LoVo (cell line): ENCODE measurements at regions not wholly inside any gene's neighbourhood (a gene's known extent, or its start where the extent isn't known, plus 50 kb on each side); places are given as distances from the start of the nearest gene placed in this dataset.
"Not testable (repeated sequence)": the region's sequence is repeated elsewhere in the genome, so short reads cannot be mapped to it uniquely, and the experiment has no call there.

Source experiments
- DNase-seq: peaks from one replicate; pipeline ENCODE4 v3.0.0-alpha.2; 2016; ENCODE audit warnings: low spot score

- DNase-seq = no peak
Measured at GRCh38 chr2:16067444-16067843, 127.1 kb downstream of the MYCN start.

DNA sequence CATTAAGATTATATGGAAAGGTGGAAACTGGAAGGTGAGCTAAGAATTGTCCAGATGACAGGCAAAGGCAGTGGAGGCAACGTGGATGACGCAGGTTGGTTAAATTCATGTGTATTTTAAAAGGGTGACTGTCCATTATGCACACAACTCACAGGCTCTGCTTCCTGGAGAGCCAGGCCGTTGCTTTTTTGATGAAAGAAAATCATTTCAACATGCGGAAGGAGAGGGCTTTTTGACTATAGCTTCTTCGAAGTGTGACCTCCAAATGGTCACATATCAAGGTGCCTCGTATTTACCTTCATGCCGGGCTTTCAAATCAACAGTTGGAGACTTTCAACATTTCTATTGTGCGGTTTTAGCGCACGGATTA, 126.7 kb downstream of the MYCN start:
- DNase-seq = no peak

DNA sequence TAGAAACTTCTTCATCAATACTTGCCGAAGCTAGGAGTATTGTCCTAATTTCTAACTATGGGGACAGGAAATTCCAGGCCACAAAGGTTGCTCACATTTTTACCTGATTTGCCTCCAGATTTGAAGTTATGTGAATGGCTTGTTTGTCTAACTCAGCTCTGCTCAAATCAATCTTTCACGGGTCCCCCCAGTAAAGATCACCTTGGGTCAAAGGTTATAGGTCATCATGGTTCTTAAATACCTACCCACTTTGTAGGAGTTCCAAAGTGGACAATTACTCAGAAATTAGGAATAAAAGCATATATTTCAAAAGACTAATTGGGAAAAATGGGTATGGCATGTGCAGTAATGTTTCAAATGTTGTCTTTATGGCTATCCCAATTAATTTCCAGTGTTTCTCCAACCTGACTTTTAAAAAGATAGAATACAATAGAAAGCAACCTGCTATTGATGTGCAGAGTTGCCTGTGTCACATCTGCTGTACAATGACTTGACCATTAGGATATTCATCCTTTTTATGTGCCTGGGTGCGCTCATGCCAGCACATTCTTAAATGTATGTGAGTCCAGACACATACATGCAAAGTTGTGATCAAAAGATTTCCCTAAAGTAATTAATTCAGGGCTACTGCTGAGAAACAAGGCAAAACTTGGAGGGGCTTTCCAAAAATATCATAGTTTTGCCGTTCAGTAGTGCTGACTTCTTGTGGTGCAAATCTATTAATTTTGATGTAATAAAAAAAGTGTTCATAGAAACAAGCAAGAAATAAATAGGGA, 126.1 kb downstream of the MYCN start:
- DNase-seq = no peak

DNA sequence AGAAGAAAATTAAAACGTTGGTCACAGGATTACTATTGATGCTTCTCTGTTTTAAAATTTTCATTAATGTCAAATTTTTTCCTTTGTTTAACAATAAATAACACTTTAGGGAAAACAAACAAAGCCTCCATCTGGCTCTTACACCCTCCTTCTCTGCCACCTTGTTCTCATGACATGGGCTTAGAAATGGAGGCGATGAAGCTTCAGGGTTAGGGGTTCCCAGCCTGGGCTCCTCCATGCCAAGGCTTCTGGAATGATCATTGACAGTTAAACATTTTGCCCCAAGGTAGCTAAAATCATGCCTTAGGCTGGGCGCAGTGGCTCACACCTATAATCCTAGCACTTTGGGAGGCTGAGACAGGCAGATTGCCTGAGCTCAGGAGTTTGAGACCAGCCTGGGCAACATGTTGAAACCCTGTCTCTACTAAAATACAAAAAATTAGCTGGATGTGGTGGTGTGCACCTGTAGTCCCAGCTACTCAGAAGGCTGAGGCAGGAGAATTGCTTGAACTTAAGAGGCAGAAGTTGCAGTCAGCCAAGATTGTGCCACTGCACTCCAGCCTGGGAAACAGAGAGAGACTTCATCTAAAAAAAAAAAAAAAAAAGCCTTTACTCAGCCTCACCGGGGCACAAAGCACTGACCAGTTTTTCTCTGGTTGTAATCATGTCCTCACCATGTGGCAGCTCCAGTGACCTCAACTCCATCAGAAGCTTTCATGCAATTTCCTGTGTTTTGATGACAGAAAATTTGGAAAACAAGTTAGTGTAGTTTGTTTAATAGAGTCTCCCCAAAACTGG, 125.1 kb downstream of the MYCN start:
- not testable (repeated sequence) for DNase-seq

DNA sequence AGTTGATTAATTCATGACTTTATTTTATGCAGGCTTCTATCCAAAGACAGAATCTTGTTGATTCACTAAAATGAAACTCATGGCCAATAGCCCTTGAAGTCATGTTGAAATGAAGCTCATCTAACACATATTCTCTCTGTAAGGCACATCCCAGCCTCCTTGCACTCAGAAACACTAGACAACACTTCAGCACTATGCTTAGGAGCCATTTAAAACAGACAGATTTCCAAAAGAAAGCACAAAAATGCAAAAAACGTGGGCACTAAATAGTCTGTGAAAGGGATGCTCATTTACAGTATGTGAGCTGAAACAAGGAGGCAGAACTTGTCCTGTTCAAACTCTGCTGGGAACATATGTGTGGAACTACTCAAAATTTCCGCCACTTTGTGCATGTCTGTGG, 124.4 kb downstream of the MYCN start:
- DNase-seq = no peak

DNA sequence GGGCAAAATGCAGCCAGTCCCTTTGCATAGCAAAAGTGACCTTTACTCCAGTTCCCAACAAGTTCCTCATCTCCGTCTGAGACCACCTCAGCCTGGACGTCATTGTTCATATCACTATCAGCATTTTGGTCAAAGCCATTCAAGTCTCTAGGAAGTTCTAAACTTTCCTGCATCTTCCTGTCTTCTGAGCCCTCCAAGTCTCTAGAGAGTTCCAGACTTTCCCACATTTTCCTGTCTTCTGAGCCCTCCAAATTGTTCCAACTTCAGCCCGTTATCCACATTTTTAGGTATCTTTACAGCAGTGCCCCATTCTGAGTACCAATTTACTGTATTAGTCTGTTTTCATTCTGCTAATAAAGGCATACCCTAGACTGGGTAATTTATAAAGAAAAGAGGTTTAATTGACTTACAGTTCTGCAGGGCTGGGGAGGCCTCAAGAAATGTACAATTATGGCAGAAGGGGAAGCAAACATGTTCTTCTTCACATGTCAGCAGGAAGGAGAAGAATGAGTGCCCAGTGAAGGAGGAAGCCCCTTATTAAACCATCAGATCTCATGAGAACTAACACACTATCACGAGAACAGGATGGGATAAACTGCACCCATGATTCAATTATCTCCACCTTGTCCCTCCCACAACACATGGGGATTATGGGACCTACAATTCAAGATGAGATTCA, 123.7 kb downstream of the MYCN start:
- DNase-seq = no peak

DNA sequence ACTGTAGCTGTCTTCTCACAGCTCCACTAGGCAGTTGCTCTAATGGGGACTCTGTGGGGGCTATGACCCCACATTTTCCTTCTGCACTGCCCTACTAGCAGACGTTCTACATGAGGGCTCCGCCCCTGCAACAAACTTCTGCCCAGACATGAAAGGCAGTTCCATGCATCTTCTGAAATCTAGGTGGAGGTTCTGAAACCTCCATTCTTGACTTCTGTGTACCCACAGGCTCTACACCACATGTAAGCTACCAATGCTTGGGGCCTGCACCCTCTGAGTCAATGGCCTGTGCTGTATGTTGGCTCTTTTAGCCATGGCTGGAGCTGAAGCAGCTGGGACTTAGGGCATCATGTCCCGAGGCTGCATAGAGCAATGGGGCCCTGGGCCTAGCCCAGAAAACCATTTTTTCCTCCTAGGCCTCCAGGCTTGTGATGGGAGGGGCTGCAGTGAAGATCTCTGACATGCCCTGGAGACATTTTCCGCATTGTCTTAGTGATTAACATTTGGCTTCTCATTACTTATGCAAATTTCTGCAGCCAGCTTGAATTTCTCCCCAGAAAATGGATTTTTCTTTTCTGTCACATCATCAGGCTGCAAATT, 123.0 kb downstream of the MYCN start:
- DNase-seq = no peak

DNA sequence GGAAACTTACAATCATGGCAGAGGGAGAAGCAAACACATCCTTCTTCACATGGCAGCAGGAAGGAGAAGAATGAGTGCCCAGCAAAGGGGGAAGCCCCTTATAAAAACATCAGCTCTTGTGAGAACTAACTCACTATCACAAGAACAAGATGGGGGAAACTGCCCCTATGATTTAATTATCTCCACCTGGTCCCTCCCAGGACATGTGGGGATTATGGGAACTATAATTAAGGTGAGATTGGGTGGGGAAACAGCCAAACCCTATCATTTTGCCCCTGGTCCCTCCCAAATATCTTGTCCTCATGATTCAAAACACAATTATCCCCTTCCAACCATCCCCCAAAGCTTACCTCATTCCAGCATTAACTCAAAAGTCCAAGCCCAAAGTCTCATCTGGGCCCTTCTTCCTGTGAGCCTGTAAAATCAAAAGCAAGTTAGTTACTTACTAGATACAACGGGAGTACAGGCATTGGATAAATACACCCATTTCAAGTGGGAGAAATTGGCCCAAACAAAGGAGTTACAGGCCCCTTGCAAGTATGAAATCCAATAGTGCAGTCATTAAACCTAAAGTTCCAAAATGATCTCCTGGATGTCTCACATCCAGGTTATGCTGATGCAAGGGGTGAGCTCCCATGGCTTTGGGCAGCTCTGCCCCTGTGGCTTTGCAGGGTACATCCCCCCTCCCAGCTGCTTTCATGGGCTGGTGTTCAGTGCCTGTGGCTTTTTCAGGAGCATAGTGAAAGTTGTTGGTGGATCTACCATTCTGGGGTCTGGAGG, 122.3 kb downstream of the MYCN start:
- no peak for DNase-seq

- no peak for DNase-seq
Measured at GRCh38 chr2:16061441-16062217, 121.3 kb downstream of the MYCN start.

DNA sequence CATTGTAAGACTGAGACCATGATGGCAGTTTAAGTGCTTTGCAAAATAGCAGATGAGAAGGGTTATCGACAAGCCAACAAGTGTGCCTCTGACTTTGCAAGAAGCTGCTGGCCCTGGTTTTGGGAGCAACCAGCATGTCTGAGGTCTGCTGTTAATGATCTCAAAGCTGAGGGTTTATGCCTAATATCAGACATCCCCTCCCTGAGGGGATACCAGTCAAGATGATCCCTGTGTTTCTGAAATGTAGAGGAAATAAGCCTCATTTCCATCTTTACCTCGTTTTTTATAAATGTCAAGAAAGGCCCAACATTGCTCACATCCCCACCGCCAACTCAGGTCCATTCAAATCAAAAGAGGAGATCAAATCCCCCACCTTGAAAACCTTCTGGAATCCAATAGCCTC, 120.6 kb downstream of the MYCN start:
- no peak for DNase-seq

DNA sequence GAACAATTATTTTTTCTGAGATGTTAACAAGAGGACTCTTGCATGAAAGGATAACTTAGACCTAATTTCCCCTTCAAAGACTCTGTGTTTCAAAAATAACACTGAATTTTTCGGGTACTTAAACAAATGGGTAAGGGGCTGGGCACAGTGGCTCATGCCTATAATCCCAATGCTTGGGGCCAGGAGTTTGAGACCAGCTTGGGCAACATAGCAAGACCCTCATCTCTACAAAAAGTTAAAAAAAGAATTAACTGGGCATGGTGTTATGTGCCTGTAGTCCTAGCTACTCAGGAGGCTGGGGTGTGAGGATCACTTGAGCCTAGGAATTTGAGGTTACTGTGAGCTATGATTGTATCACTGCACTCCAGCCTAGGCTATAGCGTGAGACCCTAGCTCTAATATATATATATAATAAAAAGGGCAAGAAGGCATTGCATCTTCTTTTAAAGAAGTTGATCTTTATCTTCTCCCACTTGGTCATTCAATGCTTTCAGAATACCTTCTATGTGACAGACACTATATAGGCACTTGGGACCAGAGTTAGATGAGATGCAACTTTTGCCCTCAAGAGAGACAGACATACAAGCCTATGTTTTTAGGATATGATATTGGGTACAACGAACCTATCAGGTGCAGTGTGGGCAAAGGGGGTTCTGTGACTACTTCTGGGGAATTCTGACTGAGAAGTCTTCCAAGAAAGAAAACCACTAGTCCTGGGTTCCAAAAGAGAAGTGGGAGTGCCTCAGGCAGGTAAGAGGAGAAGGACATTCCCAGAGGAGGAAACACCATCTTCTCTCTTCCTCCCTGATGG, 120.0 kb downstream of the MYCN start:
- DNase-seq = no peak

- DNase-seq = no peak
Measured at GRCh38 chr2:16059393-16060016, 119.2 kb downstream of the MYCN start.

DNA sequence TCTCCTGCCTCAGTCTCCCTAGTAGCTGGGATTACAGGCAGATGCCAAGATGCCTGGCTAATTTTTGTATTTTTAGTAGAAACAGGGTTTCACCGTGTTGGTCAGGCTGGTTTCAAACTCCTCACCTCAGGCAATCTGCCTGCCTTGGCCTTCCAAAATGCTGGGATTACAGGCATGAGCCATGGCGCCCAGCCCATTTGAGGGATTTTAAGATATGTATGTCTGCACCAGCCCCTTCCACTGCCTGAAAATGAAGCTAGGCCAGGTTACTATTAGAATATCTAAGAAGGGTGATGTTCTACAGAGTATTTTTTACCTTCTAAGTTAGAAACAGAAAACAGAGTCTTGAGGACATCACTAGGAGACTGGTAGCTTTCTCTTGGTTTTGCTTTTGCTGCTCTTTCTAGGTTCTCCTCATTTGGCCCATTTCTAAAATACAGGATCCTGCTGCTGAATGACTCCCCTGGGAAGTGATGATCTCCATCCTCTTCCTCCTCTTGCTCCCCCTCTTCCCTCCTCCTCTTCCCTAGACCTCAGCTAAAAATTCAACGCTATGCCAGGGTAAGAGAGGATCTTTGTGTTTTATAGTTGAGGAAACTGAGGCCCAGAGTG, 118.5 kb downstream of the MYCN start:
- no peak for DNase-seq

DNA sequence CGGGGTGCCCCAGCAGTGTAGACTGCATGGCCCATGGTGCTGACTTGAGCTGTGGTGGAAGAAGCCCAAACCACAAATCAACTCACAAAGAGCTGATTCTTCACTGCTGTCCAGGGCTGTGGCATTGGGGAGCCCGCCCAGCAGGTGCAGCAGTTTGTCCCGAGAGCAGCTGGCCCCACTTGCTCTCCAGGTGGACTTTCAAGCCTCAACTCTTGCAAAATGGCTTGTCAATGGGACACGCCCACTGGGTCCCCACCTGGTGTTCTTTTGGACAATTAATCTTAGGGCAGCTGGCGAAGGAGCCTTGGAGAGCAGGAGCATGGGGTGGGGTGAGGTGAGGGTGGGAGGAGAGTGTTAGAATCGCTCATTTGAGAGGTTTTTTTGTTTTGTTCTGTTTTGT, 117.9 kb downstream of the MYCN start:
- no peak for DNase-seq

DNA sequence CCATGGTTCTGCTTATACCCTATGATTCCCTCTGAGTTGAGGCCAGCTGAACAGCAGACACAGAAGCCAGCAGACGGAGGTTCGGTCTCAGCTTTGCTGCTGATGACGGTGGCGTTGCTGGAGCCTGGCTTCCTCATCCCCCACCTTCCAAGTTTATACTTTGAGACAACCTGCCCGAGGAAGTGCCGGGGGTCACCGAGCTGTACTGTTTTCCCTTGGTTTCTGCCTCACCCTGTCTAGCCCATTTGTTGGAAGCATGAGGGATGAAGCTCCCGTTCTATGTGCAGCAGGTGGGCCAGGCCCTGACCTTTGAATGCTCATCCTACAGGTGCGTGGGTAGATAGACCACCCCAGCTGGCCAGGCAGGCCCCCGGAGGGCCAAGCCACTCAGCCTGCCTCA, 117.3 kb downstream of the MYCN start:
- no peak for DNase-seq

GRCh38 chr2:16055848-16056580, 115.7 kb downstream of the MYCN start:
- no peak for DNase-seq

DNA sequence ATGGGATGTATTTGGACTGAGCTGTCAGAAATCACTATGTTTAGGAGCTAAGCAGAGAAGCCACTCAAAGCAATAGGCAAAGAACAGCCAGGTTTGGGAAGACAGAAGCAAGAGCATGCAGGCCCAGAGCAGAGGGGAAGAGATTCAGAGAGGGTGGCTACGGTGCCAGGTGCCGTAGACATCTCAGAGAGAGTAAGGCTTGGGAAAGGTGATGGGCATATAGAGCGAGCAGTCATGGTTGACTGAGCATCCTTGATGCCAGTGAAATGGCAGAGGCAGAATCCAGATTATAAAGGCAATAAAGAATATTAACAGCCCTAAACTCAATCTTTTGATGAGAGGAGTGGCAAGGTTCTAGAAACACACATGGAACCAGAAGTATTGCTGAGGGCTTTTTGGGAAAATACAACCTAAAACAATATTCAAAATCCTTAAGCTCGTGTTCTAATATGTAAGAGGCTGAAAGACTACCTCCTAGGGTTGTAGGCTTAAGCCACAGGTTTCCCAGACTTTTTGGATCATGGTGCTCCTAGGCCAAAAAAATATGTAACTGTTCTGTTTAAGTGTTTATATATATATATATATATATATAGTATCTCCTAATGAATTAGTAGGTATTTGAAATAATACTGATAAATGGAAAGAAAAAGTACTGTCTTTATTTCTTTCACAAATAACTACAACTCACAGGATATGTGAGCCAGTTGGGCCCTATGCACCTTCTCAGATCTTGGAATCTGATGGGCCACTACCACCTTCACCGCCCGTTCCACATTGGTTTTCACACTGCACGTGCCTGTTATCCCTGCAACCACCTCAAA, 113.3 kb downstream of the MYCN start:
- no peak for DNase-seq
